GM21786 (cell line): ENCODE measurements at regions not wholly inside any gene's neighbourhood (a gene's known extent, or its start where the extent isn't known, plus 50 kb on each side); places are given as distances from the start of the nearest gene placed in this dataset.
"Not testable (repeated sequence)": the region's sequence is repeated elsewhere in the genome, so short reads cannot be mapped to it uniquely, and the experiment has no call there.

Source experiments
- ATAC-seq: cut with Tn5 transposase; IDR thresholded peaks from one replicate; pipeline ENCODE4 v1.9.1; 2021; ENCODE audit not compliant: unreplicated experiment

- ATAC-seq, result no peak
Measured at GRCh38 chr2:595831-596592, 81.2 kb downstream of the TMEM18 start.

GRCh38 chr2:595141-595815, 81.9 kb downstream of the TMEM18 start:
- ATAC-seq, result no peak

GRCh38 chr2:594297-594949, 82.8 kb downstream of the TMEM18 start:
- no peak for ATAC-seq

DNA sequence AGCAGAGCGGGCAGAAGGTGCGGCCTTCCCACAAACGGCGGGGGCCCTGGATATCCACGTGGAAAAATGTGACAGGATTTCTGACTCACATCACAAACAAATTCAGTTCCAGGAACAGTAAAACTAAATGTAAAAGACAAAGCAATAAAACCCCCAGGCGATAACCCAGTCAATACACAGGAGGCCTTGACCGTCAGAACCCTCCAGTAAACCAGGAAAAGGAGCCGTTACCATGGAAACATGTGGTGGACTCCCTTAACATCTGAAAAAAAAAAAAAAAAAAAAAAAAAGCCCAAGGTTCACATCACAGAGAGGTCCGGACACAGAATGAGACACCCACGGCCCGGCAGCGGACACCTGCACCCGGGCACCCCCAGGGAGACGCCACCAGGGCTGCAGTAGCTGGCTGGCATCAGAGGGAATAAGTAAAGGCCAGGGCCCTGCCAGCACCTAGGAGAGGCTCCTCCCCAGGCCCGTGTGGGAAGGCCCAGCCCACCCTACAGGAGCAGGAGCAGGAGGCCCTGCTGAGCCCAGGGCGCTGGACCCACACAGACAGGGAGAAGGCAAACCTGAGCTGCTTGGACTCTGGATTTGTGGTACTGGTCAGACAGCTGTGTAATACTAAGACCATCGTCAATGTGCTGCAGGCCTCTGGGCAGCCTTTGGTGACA, 83.7 kb downstream of the TMEM18 start:
- no peak for ATAC-seq

GRCh38 chr2:592737-593136, 84.5 kb downstream of the TMEM18 start:
- no peak for ATAC-seq

DNA sequence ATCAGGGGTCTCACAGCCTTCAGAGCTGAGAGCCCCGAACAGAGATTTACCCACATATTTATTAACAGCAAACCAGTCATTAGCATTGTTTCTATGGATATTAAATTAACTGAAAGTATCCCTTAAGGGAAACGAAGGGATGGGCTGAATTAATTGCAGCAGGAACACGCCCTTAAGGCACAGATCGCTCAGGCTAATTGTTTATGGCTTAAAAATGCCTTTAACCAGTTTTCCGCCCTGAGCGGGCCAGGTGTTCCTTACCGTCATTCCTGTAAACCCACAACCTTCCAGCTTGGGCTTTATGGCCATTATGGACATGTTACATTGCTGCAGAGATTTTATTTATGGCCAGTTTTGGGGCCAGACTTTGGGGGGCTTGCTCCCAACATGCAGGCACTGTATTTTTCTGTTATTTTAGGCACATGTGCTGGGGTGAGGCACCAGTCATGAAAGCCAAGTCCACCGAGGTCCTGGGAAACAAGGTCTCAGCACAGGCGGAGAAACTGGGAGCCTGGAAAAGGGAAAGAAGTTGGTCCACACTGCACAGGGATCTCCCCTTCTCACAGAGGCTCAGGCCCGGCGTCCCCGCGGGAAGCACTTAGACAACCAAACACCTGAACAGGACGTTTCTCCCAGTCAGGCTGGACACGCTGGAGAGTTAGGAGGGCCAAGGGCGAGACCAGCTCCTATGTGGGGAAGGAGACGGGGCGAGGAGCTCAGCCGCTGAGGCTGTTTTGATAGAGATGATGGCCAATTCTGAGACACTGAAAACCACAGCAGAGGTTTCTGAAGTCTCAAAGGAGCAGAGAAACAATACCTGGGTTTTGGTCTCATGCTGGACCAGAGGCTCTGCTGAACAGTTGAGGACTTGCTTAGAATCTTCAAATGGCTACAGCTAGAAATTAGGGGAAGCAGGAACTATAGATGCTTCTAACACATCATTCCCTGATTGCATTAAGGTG, 86.7 kb downstream of the TMEM18 start:
- ATAC-seq, result no peak

DNA sequence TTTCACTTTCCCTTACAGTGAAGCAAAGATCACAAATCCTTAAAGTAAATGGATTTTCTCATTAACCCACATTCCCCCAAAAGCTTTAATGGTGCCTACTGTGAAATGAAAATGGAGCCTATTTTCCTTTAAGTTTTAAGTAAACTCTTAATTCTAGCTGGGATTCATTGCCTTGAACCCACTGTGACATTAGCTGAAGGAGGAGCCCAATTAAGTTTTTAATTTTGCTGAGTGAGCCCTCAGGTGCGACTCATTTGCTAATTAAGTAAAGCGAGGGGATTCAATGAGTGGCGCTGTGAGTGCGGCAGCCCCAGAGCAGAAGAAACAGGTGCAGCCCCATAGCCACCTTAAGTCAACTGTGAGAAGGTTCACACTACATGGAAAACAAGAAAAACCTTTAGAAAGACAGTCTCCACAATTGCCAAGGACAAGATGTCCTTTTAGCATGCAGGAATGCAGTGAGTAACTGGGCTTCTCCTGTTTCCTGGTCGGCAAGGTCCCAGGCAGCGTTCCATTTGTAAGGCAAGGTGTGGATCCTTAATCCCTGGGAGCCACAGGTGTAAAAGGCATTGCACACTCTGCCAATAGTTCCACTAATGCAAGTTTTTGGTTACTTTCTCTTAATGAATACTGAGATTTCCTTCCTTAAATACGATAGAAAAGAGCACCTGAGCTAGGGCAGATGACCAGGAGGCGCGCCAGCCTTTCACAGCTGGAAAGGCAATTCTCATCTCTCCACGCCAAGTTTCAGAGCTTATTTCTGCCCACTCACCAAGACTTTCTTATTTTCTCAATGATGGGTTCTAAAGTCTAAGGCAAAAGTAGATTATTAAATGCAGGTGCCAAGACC, 87.7 kb downstream of the TMEM18 start:
- no peak for ATAC-seq

GRCh38 chr2:588074-588645, 89.0 kb downstream of the TMEM18 start:
- no peak for ATAC-seq

GRCh38 chr2:587087-587960, 89.9 kb downstream of the TMEM18 start:
- no peak for ATAC-seq

GRCh38 chr2:586641-587076, 90.5 kb downstream of the TMEM18 start:
- ATAC-seq, result no peak

- peak; percentile 98 for ATAC-seq
Measured at GRCh38 chr2:584863-585823, 92.1 kb downstream of the TMEM18 start.

DNA sequence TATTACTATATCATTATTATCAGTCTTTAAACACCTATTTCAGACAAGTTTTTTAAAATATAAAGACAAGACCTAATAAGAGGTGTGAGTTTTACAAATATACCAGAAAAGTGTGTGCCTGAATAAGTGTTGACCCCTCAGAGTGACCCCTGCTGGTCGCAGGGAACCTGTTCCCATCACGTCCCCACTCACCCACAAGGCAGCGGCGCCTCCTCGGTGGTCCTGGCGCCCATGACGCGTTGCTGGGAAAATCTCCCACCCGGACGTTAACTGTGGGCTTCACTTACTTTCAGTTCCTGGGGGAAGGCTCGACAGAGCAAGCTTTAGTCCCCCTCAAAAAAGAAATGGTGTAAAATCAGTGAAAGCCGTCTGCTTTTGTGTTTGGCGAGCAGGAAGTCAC, 93.5 kb downstream of the TMEM18 start:
- ATAC-seq, result no peak

- no peak for ATAC-seq
Measured at GRCh38 chr2:582792-583528, 94.2 kb downstream of the TMEM18 start.

DNA sequence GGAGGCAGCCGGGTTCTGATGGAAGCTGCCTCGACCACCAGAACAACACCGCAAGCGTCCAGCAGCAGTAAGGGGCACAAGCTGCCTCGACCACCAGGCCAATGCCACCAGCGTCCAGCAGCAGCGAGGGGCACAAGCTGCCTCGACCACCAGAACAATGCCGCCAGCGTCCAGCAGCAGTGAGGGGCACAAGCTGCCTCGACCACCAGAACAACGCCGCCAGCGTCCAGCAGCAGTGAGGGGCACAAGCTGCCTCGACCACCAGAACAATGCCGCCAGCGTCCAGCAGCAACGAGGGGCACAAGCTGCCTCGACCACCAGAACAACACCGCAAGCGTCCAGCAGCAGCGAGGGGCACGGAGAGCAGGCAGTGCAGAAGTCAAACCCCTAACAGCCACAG, 94.9 kb downstream of the TMEM18 start:
- ATAC-seq, result not testable (repeated sequence)

GRCh38 chr2:579961-580360, 97.2 kb downstream of the TMEM18 start:
- no peak for ATAC-seq

- ATAC-seq, result no peak
Measured at GRCh38 chr2:579351-579886, 97.8 kb downstream of the TMEM18 start.
